ENCODE measurements at regions not wholly inside any gene's neighbourhood (a gene's known extent, or its start where the extent isn't known, plus 50 kb on each side); places are given as distances from the start of the nearest gene placed in this dataset.

- TF ChIP-seq REST (IDR thresholded peaks at IDR 0.05; ENCODE audit: unreplicated experiment) (no peak), STAT1 (IDR thresholded peaks at IDR 0.05; ENCODE audit: unreplicated experiment) (no peak)
Measured at GRCh38 chr9:89961616-89962341, 357.0 kb downstream of the GADD45G start (continued).

GRCh38 chr9:89963280-89963679, 358.5 kb downstream of the GADD45G start:
- Histone ChIP-seq H4K20me1 (replicated peaks; ENCODE audit: insufficient read depth) (no peaks in the 10 kb centered on the region), H3K27me3 (ENCODE audit: insufficient read depth) (no peaks in the 10 kb centered on the region), H3K36me3 (ENCODE audit: insufficient read depth) (no peaks in the 10 kb centered on the region), H3K79me2 (replicated peaks; ENCODE audit: insufficient read depth) (no peaks in the 10 kb centered on the region), H3K27ac (ENCODE audit: low read depth) (no peak overlapping the region), H3K4me1 (ENCODE audit: insufficient read depth) (no peaks in the 10 kb centered on the region), H3K9me2 (ENCODE audit: insufficient read depth) (peaks cover 3% of the 10 kb centered on the region; the same call in 1 of the 2 replicates), H3F3A (replicated peaks; ENCODE audit: low read depth) (no peaks in the 10 kb centered on the region), H2AFZ (no peak overlapping the region), H3K4me2 (no peak overlapping the region), H3K4me3 (no peak overlapping the region)
- ATAC-seq (no peak), DNase-seq (ENCODE audit: low spot score) (no peak)
- Mint-ChIP-seq H3K4me3 (no peak overlapping the region), H3K36me3 (ENCODE audit: low read depth) (no peaks in the 10 kb centered on the region), H3K4me1 (no peaks in the 10 kb centered on the region), H3K27me3 (ENCODE audit: insufficient read depth, low read depth, poor library complexity) (peaks cover 5% of the 10 kb centered on the region), H3K9me3 (no peaks in the 10 kb centered on the region), H3K27ac (no peak overlapping the region)
- TF ChIP-seq EZH2 (IDR thresholded peaks at IDR 0.05; ENCODE audit: low read depth, unreplicated experiment) (no peak), ZNF114 (CRISPR knock-in tag; IDR thresholded peaks at IDR 0.05) (no peak), JUNB (IDR thresholded peaks at IDR 0.05; ENCODE audit: unreplicated experiment) (no peak), CREB1 (CRISPR knock-in tag; IDR thresholded peaks at IDR 0.05; ENCODE audit: low read depth) (no peak), STAT1 (IDR thresholded peaks at IDR 0.05; ENCODE audit: unreplicated experiment) (no peak)
- TF ChIP-seq, protein P1, sequence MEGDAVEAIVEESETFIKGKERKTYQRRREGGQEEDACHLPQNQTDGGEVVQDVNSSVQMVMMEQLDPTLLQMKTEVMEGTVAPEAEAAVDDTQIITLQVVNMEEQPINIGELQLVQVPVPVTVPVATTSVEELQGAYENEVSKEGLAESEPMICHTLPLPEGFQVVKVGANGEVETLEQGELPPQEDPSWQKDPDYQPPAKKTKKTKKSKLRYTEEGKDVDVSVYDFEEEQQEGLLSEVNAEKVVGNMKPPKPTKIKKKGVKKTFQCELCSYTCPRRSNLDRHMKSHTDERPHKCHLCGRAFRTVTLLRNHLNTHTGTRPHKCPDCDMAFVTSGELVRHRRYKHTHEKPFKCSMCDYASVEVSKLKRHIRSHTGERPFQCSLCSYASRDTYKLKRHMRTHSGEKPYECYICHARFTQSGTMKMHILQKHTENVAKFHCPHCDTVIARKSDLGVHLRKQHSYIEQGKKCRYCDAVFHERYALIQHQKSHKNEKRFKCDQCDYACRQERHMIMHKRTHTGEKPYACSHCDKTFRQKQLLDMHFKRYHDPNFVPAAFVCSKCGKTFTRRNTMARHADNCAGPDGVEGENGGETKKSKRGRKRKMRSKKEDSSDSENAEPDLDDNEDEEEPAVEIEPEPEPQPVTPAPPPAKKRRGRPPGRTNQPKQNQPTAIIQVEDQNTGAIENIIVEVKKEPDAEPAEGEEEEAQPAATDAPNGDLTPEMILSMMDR (conservative IDR thresholded peaks at IDR 0.05; ENCODE audit: low read depth in 2 of 2) = no peak
- TF ChIP-seq, protein P2, sequence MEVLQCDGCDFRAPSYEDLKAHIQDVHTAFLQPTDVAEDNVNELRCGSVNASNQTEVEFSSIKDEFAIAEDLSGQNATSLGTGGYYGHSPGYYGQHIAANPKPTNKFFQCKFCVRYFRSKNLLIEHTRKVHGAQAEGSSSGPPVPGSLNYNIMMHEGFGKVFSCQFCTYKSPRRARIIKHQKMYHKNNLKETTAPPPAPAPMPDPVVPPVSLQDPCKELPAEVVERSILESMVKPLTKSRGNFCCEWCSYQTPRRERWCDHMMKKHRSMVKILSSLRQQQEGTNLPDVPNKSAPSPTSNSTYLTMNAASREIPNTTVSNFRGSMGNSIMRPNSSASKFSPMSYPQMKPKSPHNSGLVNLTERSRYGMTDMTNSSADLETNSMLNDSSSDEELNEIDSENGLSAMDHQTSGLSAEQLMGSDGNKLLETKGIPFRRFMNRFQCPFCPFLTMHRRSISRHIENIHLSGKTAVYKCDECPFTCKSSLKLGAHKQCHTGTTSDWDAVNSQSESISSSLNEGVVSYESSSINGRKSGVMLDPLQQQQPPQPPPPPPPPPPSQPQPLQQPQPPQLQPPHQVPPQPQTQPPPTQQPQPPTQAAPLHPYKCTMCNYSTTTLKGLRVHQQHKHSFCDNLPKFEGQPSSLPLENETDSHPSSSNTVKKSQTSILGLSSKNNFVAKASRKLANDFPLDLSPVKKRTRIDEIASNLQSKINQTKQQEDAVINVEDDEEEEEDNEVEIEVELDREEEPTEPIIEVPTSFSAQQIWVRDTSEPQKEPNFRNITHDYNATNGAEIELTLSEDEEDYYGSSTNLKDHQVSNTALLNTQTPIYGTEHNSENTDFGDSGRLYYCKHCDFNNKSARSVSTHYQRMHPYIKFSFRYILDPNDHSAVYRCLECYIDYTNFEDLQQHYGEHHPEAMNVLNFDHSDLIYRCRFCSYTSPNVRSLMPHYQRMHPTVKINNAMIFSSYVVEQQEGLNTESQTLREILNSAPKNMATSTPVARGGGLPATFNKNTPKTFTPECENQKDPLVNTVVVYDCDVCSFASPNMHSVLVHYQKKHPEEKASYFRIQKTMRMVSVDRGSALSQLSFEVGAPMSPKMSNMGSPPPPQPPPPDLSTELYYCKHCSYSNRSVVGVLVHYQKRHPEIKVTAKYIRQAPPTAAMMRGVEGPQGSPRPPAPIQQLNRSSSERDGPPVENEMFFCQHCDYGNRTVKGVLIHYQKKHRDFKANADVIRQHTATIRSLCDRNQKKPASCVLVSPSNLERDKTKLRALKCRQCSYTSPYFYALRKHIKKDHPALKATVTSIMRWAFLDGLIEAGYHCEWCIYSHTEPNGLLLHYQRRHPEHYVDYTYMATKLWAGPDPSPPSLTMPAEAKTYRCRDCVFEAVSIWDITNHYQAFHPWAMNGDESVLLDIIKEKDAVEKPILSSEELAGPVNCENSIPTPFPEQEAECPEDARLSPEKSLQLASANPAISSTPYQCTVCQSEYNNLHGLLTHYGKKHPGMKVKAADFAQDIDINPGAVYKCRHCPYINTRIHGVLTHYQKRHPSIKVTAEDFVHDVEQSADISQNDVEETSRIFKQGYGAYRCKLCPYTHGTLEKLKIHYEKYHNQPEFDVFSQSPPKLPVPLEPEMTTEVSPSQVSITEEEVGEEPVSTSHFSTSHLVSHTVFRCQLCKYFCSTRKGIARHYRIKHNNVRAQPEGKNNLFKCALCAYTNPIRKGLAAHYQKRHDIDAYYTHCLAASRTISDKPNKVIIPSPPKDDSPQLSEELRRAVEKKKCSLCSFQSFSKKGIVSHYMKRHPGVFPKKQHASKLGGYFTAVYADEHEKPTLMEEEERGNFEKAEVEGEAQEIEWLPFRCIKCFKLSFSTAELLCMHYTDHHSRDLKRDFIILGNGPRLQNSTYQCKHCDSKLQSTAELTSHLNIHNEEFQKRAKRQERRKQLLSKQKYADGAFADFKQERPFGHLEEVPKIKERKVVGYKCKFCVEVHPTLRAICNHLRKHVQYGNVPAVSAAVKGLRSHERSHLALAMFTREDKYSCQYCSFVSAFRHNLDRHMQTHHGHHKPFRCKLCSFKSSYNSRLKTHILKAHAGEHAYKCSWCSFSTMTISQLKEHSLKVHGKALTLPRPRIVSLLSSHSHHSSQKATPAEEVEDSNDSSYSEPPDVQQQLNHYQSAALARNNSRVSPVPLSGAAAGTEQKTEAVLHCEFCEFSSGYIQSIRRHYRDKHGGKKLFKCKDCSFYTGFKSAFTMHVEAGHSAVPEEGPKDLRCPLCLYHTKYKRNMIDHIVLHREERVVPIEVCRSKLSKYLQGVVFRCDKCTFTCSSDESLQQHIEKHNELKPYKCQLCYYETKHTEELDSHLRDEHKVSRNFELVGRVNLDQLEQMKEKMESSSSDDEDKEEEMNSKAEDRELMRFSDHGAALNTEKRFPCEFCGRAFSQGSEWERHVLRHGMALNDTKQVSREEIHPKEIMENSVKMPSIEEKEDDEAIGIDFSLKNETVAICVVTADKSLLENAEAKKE (CRISPR knock-in tag; IDR thresholded peaks at IDR 0.05) = no peak

Measured in GM23338 (cell line).